NCI-H774 (cell line): ENCODE measurements at regions not wholly inside any gene's neighbourhood (a gene's known extent, or its start where the extent isn't known, plus 50 kb on each side); places are given as distances from the start of the nearest gene placed in this dataset.

ENCODE experiments used
- DNase-seq: peaks from one replicate; lab custom pipeline; 2025; lab: John Stamatoyannopoulos, UW

DNA sequence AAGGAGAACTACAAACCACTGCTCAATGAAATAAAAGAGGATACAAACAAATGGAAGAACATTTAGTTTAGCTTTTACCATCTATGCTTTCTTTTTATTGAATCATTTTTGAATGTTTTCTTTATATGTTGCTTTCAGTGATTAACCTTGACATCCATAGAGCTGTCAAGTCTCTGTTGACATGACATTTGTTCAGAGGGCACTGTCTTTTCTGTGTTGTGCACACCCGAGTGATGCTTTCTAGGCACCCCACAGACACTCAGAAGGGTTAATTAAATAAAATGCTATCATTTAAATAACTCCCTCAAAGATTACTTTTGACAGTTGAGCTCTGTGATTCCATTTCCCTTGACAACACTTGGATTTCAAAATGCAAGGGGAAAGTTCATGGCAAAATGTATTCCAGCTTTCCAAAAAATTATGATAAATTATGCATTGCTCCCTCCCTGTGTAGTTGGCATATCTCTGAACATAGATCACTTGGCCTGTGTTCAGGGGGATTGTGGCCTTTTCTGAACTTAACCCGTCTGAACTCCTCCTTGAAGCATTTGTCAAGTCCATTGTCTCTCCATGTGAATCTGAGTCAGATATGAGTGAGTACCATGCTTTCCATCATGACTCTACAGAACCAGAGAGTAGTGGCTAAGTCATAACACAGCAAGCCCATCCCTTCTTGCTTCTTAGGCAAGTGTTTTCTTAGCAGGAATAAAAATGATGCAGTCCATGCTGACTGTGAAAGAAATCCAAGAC lies 372.6 kb downstream of the RPRM start:
- no peak for DNase-seq

DNA sequence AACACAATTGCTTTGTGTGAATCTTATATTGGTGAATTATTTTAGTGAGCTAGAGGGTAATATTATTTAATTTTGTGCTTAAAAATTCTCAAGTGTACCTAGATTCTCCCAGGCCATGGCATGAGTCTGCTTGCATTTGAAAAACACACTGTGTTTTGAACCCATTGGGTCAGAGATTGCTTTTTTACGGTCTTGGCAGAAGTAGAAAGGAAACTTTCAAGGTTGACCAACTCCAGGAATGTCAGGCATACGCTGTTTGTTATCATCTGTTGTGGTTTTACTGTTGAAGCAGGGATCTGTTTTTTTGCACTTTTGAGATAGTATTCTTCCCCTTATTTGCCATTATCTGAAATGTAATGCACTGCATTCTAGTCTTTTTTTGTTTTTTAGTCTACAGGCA lies 377.4 kb downstream of the RPRM start:
- no peak for DNase-seq

DNA sequence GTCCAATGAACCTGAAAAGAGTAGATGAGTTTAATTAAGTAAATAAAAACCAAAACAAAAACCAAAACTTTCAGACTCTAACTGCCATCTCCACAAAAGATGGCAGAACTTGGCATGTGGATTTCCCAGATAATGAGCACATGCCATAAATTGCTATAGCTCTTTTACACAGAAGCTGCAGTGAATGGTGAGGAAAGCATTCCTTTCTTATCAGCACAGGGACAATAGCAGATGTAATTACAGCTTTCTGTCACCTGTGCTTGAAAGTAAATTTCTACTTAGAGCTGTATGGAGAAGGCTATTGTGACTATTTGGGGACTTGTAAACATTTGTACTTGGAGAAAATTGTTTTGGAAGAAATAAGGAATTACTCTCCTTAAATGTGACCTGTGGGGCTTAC lies 378.4 kb downstream of the RPRM start:
- DNase-seq = no peak

DNA sequence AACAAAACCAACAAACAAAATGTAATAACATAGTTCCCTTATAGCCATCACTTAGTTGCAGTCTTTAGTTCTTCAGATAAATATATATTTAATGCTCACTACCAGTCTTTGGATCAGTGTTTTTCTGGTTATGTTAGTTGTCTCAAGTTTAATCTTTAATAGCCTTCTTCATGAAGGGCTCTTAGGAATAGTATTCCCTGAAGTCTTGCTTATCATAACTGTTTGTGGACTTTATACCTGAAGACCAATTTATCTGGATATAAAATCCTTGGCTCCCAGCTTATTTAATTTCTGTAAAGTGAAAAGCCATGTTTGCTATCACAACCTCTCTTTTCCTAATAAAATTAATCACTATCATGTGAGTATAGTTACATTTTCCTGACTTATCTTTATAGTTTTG lies 379.7 kb downstream of the ARL6IP6 start:
- DNase-seq = no peak

DNA sequence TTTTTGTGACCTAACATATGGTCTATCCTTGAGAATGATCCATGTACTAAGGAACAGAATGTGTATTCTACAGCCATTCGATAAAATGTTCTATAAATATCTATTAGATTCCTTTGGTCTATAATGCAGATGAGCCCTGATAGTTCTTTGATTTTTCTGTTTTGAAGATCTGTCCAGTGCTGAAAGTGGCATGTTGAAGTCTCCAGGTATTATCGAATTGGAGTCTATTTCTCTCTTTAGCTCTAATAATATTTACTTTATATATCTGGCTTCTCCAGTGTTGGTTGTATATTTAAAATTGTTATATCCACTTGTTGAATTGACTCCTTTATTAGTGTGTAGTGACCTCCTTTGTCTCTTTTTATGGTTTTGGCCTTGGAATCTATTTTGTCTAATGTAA lies 377.9 kb downstream of the ARL6IP6 start:
- DNase-seq = no peak

DNA sequence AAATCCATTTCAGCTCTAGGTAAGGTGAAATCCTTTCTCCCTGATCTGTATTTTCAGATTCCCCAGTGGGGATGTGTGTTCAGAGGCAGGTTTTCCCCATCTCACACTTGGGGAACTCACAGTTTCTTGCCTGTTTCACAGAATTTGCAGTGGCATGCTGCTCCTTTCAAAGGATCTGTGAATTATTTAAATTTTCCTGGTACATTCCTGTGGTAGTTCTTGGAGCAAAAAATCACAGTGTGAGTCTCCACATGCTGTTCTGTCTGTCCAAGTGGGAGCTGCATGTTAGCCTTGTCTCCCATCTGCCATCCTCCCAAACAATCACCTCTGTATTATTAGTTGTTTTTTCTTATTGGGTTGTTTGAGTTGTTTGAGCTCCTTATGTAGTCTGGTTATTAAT lies 372.9 kb downstream of the ARL6IP6 start:
- DNase-seq = no peak

DNA sequence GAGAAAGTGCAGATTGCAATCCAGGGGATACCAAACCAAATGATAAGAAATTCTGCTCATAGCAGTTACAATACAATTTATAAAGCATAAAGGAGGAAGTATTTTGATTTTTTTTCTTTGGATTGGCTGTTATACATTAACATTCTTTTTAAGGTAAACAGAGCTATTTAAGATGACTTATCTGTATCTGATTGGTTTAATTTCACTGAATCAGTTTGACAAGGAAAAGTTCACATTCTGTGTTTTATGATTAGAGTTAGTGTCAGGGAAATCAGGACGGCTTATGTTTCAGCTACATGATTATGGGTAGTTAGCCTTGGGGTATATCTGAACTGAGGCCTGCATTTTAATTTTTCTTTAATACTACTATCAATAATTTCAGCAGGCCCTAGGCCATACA lies 360.9 kb downstream of the ARL6IP6 start:
- no peak for DNase-seq

DNA sequence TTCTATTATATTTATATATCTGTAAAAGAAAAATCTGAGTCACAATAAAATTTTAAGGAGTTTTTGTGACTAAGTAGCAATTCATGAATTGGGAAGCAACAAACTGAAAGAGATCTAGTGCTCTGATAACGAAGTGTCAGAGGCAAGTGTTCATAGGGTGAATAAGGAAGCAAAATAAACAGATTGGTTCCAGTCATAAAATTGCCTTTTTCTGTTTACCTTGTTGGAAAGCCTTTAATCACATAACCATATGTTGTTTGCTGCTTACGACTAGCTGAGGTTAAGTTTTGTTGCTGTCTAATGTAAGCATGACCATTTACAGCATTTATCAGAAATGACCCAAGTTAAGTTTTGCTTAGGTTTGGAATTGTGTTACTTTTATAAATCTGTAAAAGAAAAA lies 358.9 kb downstream of the ARL6IP6 start:
- no peak for DNase-seq

DNA sequence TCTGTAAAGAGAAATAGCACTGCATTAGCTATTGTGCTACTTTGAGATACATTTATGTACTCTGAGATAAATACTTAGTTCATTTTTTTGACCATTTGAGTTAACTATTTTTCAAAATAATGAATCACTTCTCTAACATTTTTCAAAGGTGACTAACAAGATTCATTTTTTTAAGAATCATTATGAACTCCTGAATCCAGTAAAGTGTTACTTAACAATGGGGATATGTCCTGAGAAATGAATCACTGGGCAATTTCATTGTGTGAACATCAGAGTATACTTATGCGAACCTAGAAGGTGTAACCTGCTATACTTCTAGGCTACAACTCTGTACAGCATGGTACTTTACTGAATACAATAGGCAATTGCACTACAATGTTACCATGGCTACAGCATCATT lies 355.8 kb downstream of the ARL6IP6 start:
- no peak for DNase-seq

DNA sequence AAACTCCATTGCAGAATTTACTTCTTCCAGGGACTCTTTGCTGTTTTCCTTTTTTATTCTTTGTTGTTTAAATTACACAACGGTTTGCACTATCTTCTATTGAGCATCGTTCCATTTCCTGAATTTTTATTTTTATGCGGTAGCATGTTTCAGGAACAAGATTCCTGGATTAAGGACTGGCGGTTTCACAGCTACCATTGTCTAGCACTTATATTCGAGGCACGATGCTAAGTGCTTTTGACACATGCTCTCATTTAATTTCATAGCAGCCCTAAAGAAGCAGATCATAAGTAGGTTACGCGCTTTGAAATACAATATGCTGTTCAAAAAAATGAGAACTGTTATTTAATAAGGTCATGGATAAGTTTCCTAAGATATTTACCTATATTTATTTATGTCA lies 354.4 kb downstream of the ARL6IP6 start:
- no peak for DNase-seq

DNA sequence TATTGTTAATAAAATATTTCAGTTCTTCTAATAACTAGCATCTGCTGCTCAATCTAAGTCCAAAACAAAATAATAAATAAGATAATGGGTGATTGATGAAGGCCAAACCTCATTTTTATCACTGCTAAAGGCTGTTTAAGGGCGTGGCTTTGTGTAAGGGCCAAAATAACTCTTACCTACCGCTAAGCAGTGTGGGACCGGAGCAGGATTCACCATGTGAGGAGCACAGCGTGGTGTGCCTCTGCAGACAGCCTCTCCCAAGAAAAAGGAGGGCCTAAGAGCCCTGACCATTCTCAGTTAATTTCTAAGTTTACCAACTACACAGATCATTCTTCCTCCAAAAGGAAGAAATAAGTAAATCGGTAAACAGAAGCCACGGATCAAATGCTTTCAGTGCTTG lies 353.7 kb downstream of the ARL6IP6 start:
- no peak for DNase-seq

DNA sequence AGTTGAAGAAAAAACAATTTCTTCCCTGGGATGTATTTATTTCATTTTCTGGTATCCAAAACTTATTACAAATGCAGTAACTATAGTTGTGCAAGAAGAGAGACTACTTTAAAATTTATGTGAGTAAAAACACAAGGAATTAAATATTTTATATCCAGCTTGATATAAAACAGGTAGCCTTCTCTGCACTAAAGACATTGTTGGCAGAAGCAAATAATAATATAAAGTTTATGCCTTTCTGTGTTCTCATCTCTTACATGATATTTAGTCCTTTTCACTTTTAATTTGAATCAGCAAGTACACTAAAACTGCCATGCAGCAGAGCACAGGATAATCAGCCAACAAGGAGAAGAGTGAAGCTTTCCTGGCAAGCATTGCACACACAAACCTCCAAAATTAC lies 352.7 kb downstream of the ARL6IP6 start:
- no peak for DNase-seq

DNA sequence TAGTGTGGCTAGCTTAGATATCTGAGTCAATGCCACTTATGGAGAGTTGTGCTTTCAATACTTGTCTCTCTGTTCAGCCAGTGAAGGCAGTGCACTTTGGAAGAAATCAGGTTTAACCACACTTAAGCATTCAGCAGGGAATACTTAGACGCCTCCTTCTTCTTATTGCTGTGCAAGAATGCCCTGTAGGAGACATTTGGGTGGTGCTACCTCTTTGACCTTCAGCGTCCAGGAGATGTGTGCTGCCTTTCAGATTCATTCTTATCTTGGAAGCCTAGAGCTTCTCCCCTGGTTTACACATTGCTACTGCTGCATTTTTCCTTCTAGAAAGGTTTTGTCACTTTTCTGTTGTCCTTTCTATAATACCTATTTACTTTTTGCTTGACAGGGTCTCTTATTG lies 350.5 kb downstream of the ARL6IP6 start:
- no peak for DNase-seq

DNA sequence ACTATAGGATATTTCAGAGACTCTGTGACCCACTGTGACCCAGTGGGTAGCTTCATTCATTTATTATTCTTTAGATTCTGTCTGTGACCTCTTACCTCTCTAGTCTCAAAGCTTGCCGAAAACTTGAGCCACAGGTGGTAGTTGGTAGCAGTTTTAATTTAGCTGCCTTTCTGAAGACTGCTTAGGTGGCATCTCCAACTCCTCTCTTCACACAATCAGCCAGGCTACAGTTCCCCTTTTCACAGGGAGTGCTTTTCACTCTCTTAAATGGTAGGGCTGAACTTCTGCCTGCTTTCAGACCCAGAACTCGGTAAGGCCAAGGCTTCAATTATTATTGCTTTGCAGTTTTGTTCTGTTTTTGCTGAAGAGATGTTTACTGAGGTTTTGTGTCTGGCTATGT lies 349.6 kb downstream of the ARL6IP6 start:
- no peak for DNase-seq

DNA sequence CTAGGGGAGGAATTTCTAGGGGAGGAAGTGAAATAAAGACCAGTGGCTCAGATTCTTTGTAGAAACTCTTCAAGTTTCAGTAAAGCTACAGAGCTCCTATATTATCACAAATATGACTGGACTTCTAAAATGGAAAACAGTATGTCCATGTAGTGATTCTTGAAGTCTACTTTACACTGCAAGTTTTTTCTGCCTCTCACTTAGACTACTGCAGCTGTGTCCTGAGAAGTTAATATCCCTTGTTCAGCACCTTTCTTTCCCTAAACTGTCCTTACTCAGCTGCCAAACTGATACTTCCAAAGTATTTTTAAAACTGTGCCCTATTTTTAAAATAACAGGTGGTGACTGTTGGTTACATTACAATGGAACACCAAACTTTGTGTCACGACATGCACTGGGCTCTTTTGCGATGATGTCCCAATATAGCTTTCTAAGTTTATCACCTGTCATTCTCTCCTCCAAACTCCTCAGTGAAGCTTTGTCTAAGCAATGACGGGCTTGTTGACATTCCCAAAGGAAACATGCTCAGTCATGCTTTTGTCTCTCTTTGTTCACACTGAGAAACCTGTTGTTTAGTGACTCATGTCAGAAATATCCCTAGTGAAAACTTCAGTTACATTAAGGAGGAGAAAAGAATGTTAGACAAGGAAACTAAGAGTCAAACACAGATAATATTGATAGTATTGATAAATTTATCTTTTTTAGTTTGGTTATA lies 341.1 kb downstream of the ARL6IP6 start:
- DNase-seq = peak; percentile 11

DNA sequence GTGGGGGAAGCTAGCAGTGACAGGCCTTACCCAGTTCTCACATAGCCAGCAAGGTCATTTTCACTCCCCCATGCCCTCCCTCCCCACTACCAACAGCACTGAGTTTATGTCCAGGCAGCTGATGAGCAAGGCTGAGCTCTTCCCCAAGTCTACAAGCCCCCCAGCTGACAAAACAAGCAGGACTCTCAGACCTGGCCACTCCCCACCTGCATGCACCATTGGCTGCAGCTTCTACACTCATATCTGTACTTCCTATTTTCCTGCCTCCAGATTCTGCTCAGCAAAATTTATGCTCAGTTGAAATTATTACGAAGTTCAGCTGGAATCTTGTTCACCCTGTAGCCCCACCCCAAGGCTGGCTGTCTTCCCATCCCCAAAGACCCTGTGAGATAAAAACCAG lies 339.3 kb downstream of the ARL6IP6 start:
- DNase-seq = no peak

DNA sequence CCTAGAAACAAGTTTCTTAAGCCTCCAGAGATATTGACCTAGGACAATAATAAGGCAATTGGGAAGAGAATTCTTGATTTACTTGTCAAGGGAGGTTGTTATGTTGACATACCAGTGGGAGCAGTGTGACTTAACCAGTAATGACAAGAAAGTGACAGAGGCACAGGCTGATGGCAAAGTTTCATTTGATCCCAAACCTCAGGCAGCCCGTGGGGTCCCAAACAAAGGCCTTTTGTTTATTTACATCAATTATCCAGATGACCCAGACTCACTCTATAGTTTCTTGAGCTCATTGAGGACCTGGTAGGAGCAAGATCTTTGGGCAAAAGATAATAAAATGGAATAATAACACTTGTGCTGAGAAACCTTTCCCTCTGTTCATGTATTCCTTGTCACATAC lies 336.8 kb downstream of the ARL6IP6 start:
- DNase-seq = no peak

DNA sequence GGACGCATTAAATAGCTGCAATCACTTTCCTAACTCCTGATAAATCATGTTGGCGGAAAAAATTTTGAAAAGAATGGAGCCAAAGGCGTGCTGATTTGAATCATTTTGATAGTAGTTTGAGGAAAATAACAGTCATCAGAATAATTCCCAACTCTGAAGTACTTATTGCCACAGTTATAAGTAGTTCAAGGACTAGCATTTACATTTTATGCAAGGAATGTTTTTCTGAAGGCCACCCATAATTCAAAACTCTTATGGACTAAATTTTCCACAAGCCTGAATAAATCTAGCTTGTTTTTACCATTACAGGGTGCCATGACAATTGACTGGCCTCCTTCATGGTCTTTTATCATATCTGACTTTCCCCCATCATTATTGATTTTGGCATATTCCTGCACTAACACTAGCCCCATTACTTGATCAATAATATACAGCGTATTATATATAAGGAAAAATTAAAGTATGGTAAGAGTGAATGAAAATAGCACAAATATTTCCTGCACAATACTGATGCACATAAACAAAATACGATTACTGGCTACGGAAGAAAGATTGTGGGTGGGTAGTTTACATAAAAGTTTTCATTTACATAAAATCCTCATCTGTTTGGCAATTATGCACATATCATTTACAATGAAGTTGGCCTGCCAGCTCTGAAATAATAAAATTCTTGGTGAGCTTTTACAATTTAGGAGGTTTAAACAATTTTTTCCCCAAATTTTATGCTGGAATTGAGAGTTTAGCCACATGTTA lies 334.6 kb downstream of the ARL6IP6 start:
- no peak for DNase-seq

DNA sequence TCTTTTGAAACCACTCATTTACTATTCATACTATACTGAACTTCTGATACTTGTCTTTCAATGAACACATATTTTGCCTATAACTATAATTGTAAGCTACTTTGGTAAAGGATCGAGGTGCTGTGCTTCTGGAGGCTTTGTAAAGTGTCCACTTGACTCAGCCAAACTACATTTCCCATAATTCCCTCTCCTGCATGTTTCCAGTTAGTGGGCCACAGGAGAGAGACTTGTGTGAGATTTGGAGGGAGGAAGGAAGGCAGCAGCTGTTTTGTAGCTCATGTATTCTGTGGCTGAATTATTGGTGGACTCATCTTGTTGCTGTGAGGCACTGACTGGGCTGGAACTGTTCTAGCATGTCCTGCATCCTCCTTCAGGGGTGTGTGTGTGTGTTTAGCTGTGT lies 328.8 kb downstream of the ARL6IP6 start:
- no peak for DNase-seq

DNA sequence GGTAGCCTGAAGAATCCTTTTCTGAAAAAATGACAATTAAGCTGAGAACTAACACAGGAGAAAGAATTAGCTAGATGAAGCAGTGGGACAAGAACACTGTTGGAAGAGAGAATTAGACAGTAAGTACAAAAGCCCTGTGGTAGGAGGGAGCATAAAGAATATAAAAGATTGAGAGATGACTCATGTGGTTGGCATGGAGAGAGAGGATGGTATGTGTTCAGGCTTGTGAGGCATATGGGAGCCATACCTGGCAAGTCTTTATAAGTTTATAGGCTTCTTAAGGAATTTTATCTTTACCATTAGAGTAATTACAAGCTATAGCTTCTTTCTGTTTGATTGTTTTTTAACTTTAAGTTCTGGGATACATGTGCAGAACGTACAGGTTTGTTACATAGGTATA lies 325.0 kb downstream of the ARL6IP6 start:
- no peak for DNase-seq

DNA sequence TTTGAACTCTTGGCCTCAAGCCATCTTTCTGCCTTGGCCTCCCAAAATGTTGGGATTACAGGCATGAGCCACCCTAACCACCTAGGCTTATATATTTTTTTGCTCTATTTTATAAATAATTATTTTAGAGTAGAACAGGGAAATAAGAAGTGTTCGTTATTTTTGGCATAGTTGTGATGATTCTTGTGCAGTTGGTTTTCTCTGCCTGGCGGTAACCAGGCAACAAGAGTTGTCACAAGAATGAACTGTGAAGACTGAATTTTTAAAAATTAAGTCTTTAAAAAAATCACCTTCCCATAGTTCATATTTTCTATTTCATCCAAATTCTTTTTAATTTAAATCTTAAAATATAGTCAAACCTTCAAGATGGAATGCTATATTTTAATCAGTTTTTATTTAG lies 310.2 kb downstream of the ARL6IP6 start:
- no peak for DNase-seq

DNA sequence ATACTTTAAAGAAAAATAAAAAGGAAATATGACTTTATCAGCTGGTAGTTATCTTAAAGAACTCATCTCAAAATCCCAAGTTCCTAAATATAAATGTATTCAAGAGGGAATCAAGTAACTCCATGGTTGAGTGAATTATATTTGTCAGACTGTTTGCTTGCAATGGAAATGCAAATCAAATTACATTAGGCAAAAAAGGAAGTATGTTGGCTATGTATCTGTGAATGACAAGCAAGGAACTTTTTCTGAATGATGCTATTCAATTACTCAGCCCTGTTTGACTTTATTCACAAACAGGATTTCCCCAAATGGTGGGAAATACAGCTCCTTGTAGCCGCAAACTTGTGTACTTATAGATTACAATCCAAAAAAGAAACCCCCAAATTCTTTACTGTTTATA lies 309.1 kb downstream of the ARL6IP6 start:
- no peak for DNase-seq

DNA sequence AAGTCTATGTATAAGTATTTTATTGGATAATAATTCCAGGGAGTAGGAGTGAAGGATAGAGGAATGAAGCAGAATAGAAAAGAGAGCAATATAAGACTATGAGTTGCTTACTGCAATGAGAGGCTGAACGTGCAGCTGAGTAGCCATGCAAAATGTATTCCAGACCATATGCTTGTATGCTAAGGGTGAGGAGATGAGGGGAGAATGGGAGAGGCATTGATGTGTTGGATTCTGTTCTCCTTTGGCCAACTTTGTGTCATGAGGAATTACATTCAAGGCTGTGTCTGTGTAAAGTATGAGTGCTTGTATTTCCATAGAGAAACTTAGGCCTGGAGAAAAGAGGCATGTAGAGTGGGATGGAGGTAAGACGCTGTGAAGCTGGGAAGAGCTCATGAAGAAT lies 301.8 kb downstream of the ARL6IP6 start:
- no peak for DNase-seq
